Inflammatory macrophage treated with lipopolysaccharide for 4 hours (primary cell): ENCODE measurements at regions not wholly inside any gene's neighbourhood (a gene's known extent, or its start where the extent isn't known, plus 50 kb on each side); places are given as distances from the start of the nearest gene placed in this dataset.

Experiments
- DNase-seq: peaks from one replicate; pipeline ENCODE4 v3.0.0-alpha.2; 2020

GRCh38 chr15:100703032-100703578 lies 100.7 kb downstream of the ASB7 start:
- DNase-seq, result no peak

- no peak for DNase-seq
Measured at GRCh38 chr15:100703671-100704070, 101.3 kb downstream of the ASB7 start.

- no peak for DNase-seq
Measured at GRCh38 chr15:100704281-100705055, 102.1 kb downstream of the ASB7 start.

- no peak for DNase-seq
Measured at GRCh38 chr15:100705065-100705464, 102.7 kb downstream of the ASB7 start.

GRCh38 chr15:100705841-100706240 lies 103.5 kb downstream of the ASB7 start:
- DNase-seq, result no peak

GRCh38 chr15:100707229-100707628 lies 104.8 kb downstream of the ASB7 start:
- DNase-seq, result no peak

GRCh38 chr15:100708916-100709315 lies 106.5 kb downstream of the ASB7 start:
- DNase-seq, result no peak

- DNase-seq, result no peak
Measured at GRCh38 chr15:100710222-100710621, 107.8 kb downstream of the ASB7 start.

- DNase-seq, result no peak
Measured at GRCh38 chr15:100710744-100711515, 108.5 kb downstream of the ASB7 start.

- no peak for DNase-seq
Measured at GRCh38 chr15:100711516-100712021, 109.2 kb downstream of the ASB7 start.

- DNase-seq, result no peak
Measured at GRCh38 chr15:100712226-100712625, 109.8 kb downstream of the ASB7 start.

GRCh38 chr15:100713163-100713867 lies 110.9 kb downstream of the ASB7 start:
- DNase-seq, result no peak

- no peak for DNase-seq
Measured at GRCh38 chr15:100714034-100714748, 111.8 kb downstream of the ASB7 start.

- no peak for DNase-seq
Measured at GRCh38 chr15:100714749-100715342, 112.5 kb downstream of the ASB7 start.

- no peak for DNase-seq
Measured at GRCh38 chr15:100715571-100716455, 113.4 kb downstream of the ASB7 start.

- no peak for DNase-seq
Measured at GRCh38 chr15:100716456-100717085, 114.2 kb downstream of the ASB7 start.

- DNase-seq, result no peak
Measured at GRCh38 chr15:100717596-100717995, 115.2 kb downstream of the ASB7 start.

- no peak for DNase-seq
Measured at GRCh38 chr15:100718075-100718980, 115.9 kb downstream of the ASB7 start.

- no peak for DNase-seq
Measured at GRCh38 chr15:100720406-100720967, 118.1 kb downstream of the ASB7 start.
